IMR-90 (cell line): ENCODE measurements at regions not wholly inside any gene's neighbourhood (a gene's known extent, or its start where the extent isn't known, plus 50 kb on each side); places are given as distances from the start of the nearest gene placed in this dataset.

Experiments used
- ATAC-seq: fragments of 200-7000 bp; cut with Tn5 transposase; 2 replicates; pipeline ENCODE4 v1.9.1; 2020; ENCODE audit warnings: low read depth, mild to moderate bottlenecking, moderate library complexity
- BruUV-seq: library from RNA; stranded (reverse); fragments of 400-500 nt; replicated peaks from 2 replicates; lab custom pipeline; 2021; lab: Mats Ljungman, UMichigan
- CTCF ChIA-PET: fragments of 300-600 bp; formaldehyde crosslinking; extraction: SDS; loops from one replicate; lab custom pipeline; 2021; ENCODE audit warnings: antibody characterized with exemption; lab: Yijun Ruan, JAX
- POLR2A ChIA-PET: fragments of 300-600 bp; sonication (Branson Sonifier 250); formaldehyde crosslinking; loops from one replicate; lab custom pipeline; 2022; ENCODE audit warnings: antibody characterized with exemption; ENCODE audit not compliant: unreplicated experiment; lab: Charles Lee
- DNase-seq: peaks from one replicate; pipeline ENCODE4 v3.0.0; 2013
- H2AFZ ChIP-seq: replicated peaks from 2 replicates; pipeline ENCODE3; 2013; ENCODE audit warnings: low read length, mild to moderate bottlenecking; ENCODE audit not compliant: poor library complexity
- H2AK5ac ChIP-seq: 2 replicates; pipeline ENCODE4 v1.6.1; 2013; ENCODE audit warnings: low read depth, low read length, inconsistent platforms
- H2AK9ac ChIP-seq: replicated peaks from 2 replicates; pipeline ENCODE3; 2013; ENCODE audit warnings: mild to moderate bottlenecking, low read depth, low read length, moderate library complexity; ENCODE audit not compliant: poor library complexity
- H2BK120ac ChIP-seq: 2 replicates; pipeline ENCODE4 v1.6.1; 2013; ENCODE audit warnings: low read depth, low read length, inconsistent platforms
- H2BK15ac ChIP-seq: 3 replicates; pipeline ENCODE4 v1.6.1; 2013; ENCODE audit warnings: low read depth, low read length, inconsistent platforms
- H2BK20ac ChIP-seq: 2 replicates; pipeline ENCODE4 v1.6.1; 2013; ENCODE audit warnings: low read depth, mild to moderate bottlenecking, inconsistent platforms, low read length, moderate library complexity
- H2BK5ac ChIP-seq: 2 replicates; pipeline ENCODE4 v1.6.1; 2013; ENCODE audit warnings: mild to moderate bottlenecking, low read depth, low read length, inconsistent platforms; ENCODE audit not compliant: poor library complexity, severe bottlenecking
- H3K14ac ChIP-seq: replicated peaks from 2 replicates; pipeline ENCODE4 v1.6.1; 2013; ENCODE audit warnings: low read depth, low read length, inconsistent platforms
- H3K18ac ChIP-seq: 2 replicates; pipeline ENCODE4 v1.6.1; 2013; ENCODE audit warnings: low read depth, low read length, control low read depth
- H3K23ac ChIP-seq: 2 replicates; pipeline ENCODE4 v1.6.1; 2013; ENCODE audit warnings: low read depth, low read length, inconsistent platforms
- H3K27ac ChIP-seq: 2 replicates; pipeline ENCODE4 v1.5.1; 2013; ENCODE audit warnings: mild to moderate bottlenecking, control low read depth, low read length; ENCODE audit not compliant: insufficient read depth
- H3K27me3 ChIP-seq: 2 replicates; pipeline ENCODE4 v1.6.1; 2013; ENCODE audit warnings: low read length; ENCODE audit not compliant: control insufficient read depth, insufficient read depth
- H3K36me3 ChIP-seq: 2 replicates; pipeline ENCODE4 v1.6.1; 2013; ENCODE audit warnings: low read length, mixed read lengths; ENCODE audit not compliant: control insufficient read depth, insufficient read depth
- H3K4ac ChIP-seq: 2 replicates; pipeline ENCODE4 v1.6.1; 2013; ENCODE audit warnings: low read depth, low read length, inconsistent platforms
- H3K4me1 ChIP-seq: 2 replicates; pipeline ENCODE4 v1.6.1; 2013; ENCODE audit warnings: low read length, mixed read lengths; ENCODE audit not compliant: control insufficient read depth, insufficient read depth
- H3K4me2 ChIP-seq: 2 replicates; pipeline ENCODE4 v1.6.1; 2013; ENCODE audit warnings: low read depth, mild to moderate bottlenecking, control low read depth, low read length, moderate library complexity
- H3K4me3 ChIP-seq: 2 replicates; pipeline ENCODE4 v1.5.1; 2013; ENCODE audit warnings: low read depth, mild to moderate bottlenecking, control low read depth, low read length, moderate library complexity; ENCODE audit not compliant: insufficient read depth
- H3K56ac ChIP-seq: 2 replicates; pipeline ENCODE4 v1.6.1; 2013; ENCODE audit warnings: low read length, inconsistent platforms; ENCODE audit not compliant: insufficient read depth; ENCODE audit errors: extremely low read depth
- H3K79me1 ChIP-seq, 2 experiments: 2 replicates each; pipeline ENCODE4 v1.6.1; 2013; ENCODE audit warnings: low read length in 2 of 2, inconsistent platforms in 1 of 2, low read depth in 1 of 2
- H3K9ac ChIP-seq: 2 replicates; pipeline ENCODE4 v1.6.1; 2013; ENCODE audit warnings: low read depth, low read length, control low read depth
- H3K9me1 ChIP-seq: 2 replicates; pipeline ENCODE4 v1.6.1; 2013; ENCODE audit warnings: low read length, inconsistent platforms; ENCODE audit not compliant: insufficient read depth
- H3K9me3 ChIP-seq: 2 replicates; pipeline ENCODE4 v1.6.1; 2013; ENCODE audit warnings: low read length; ENCODE audit not compliant: control insufficient read depth, insufficient read depth
- H4K20me1 ChIP-seq: 2 replicates; pipeline ENCODE4 v1.6.1; 2013; ENCODE audit warnings: low read length, inconsistent platforms; ENCODE audit not compliant: insufficient read depth
- H4K5ac ChIP-seq: 2 replicates; pipeline ENCODE4 v1.6.1; 2013; ENCODE audit warnings: mild to moderate bottlenecking, low read depth, low read length, control low read depth
- H4K8ac ChIP-seq, 2 experiments: 2 replicates each; pipeline ENCODE4 v1.6.1; 2013; ENCODE audit warnings: low read depth in 2 of 2, low read length in 2 of 2, control low read depth in 1 of 2, inconsistent platforms in 1 of 2
- H4K91ac ChIP-seq: 2 replicates; pipeline ENCODE4 v1.6.1; 2013; ENCODE audit warnings: low read depth, low read length, inconsistent platforms; ENCODE audit not compliant: insufficient read depth
- CHD1 ChIP-seq: IDR thresholded peaks from 2 replicates; pipeline ENCODE4 v1.6.1; 2012; ENCODE audit warnings: low read depth, low read length, improper control_type of control experiment
- WGBS, 2 experiments: methylation state at CpG; one replicate each; pipeline versions ENCODE4 v1.1.5 to v1.1.7; 2013; ENCODE audit warnings: missing lambda C conversion rate in 2 of 2; ENCODE audit not compliant: insufficient read length in 1 of 2; ENCODE audit errors: extremely low coverage in 2 of 2; 5-methylcytosine and 5-hydroxymethylcytosine counted together
- dilution Hi-C: fragments of 300-500 bp; cut with HindIII; formaldehyde crosslinking; loops from one replicate; pipeline ENCODE4 v1.14.3; 2018; ENCODE audit warnings: low sequenced_read_pairs; ENCODE audit not compliant: unreplicated experiment
- in situ Hi-C: fragments of 300-500 bp; cut with MboI; formaldehyde crosslinking; loops from 3 replicates; pipeline ENCODE4 v1.14.3; 2019; ENCODE audit warnings: low sequenced_read_pairs, inconsistent platforms, mixed read lengths
- intact Hi-C: fragments of 100-400 bp; cut with micrococcal nuclease; formaldehyde crosslinking; loops from 2 replicates; pipeline ENCODE4 v1.10.0; 2022

GRCh38 chr19:30718014-30718413, 345.8 kb downstream of the ZNF536 start:
- Histone ChIP-seq H3K4me2 (no peak overlapping the region), H2AK5ac (no peak overlapping the region), H2AFZ (no peak overlapping the region), H3K56ac (no peak overlapping the region), H3K4me3 (no peak overlapping the region), H2BK15ac (no peak overlapping the region), H2BK5ac (no peak overlapping the region), H3K79me1 (no peaks in the 10 kb centered on the region), H4K20me1 (no peaks in the 10 kb centered on the region), H3K23ac (no peak overlapping the region), H3K36me3 (no peaks in the 10 kb centered on the region), H2AK9ac (no peak overlapping the region), H3K9ac (no peak overlapping the region), H2BK20ac (no peak overlapping the region), H3K27me3 (no peaks in the 10 kb centered on the region; the same call in 1 of the 2 replicates), H3K27ac (no peak overlapping the region), H4K91ac (no peak overlapping the region), H3K18ac (no peak overlapping the region), H4K5ac (no peak overlapping the region), H3K4me1 (no peaks in the 10 kb centered on the region), H3K14ac (no peak overlapping the region), H2BK120ac (no peak overlapping the region), H3K4ac (no peak overlapping the region), H3K9me1 (no peaks in the 10 kb centered on the region), H4K8ac (no peak overlapping the region), H3K9me3 (no peaks in the 10 kb centered on the region)
- DNase-seq (no peak), ATAC-seq (no peak)
- dilution Hi-C loops (no loop called here), intact Hi-C loops (no loop called here), in situ Hi-C loops (no loop called here)
- WGBS, 2 experiments: no CpG with 5 or more reads among the region's 2 CpGs
- ChIA-PET POLR2A (no interaction called here), CTCF (no interaction called here)
- BruUV-seq: no TSS peak
- TF ChIP-seq CHD1: no peak
